NCI-H1436 (cell line): ENCODE measurements at regions not wholly inside any gene's neighbourhood (a gene's known extent, or its start where the extent isn't known, plus 50 kb on each side); places are given as distances from the start of the nearest gene placed in this dataset.

Experiments
- DNase-seq: peaks from one replicate; lab custom pipeline; 2025; lab: John Stamatoyannopoulos, UW

- no peak for DNase-seq
Measured at GRCh38 chr2:11017921-11018320, 106.2 kb downstream of the KCNF1 start.

DNA sequence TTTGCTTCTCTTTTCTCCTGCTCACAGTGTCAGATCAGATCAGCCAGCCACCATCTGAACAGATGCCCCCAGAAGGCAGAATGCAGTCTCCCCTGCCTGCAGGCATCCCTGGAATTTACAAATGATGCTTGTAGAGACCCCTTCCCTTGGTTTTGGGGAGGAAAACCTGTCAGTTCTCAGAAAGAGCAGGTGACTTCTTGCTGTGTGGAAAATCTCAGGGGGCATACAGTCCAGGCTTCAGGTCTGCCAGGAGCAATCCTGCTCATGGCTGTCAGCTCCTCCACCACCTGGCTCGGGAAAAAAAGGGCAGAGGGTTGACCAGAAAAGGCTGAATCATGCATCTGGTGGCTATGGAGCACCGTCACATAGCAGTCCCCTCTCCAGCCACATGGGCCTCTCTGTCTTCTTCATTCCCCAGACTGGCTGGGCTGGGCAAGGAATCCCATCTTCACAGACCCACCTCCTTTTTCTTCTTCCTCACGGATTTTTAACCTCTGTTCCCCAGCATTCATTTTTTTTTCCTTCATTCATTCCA, 107.0 kb downstream of the KCNF1 start:
- no peak for DNase-seq

DNA sequence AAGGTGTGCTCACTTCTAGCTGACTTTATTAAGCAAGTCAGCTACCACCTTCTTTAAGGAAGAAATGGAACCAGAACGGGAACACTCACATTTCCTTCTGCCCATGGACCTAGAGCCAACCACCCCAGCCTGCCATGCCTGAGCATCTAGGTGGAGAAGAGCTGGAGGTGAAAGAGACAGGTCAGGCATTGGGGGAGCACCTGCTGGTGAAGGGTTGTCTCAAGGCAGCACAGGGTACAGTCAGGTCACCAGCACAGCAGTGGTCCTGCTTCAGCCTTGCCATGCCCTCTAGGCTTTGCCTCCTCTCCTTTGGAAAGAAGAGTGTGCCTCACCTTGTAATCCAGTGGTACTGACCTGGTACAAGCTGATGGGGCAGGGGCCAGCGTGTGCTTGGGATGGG, 107.9 kb downstream of the KCNF1 start:
- no peak for DNase-seq

DNA sequence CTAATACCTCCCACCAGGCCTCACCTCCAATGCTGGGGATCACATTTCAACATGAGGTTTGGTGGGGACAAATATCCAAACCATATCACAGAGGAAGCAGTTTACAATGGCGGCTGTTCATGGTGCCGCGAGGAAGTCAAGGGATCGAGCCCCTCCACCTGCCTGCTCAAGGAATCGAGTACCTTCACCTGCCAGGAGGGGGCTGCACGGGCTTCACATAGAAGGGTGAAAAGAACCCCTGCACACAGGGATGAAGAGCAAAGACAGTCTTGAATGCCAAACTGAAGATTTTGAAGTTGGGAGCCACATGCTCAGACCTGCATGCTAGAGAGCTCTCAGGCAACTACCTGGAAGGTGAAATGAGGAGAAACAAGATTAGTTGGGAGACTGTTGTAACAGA, 110.3 kb downstream of the KCNF1 start:
- DNase-seq = no peak

DNA sequence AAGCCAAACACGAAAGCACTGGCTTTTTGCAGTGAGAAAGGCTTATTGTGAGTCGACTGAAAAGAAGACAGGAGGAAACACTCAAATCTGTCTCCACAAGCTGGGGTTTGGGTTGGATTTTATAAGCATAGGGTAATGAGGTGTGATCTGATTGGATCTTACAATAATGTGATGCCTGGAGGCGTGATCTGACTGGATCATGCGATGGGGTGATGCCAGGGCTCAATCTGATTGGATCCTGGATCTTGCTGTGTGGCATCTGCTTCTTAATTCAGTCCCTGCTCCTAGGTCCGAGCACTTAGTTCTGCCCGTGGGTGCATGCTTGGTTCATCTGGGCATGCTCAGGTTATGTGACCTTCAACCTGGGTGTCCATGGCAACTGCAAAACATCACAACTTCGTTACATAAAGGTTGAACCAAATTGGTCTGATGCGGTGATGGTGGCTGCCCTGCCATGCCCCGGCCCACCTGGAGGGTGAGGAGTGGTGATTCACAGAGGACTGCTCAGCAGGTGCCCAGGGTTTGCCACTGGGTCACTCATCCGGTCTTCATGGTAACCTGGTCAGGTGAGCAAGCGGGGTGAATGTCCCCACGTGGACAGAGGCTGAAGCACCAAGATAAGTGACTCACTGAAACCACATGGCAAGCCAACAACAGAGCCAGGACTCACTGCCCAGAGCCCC, 111.0 kb downstream of the KCNF1 start:
- DNase-seq = no peak

- no peak for DNase-seq
Measured at GRCh38 chr2:11023326-11024258, 111.9 kb downstream of the KCNF1 start.

GRCh38 chr2:11024259-11024645, 112.5 kb downstream of the KCNF1 start:
- no peak for DNase-seq

DNA sequence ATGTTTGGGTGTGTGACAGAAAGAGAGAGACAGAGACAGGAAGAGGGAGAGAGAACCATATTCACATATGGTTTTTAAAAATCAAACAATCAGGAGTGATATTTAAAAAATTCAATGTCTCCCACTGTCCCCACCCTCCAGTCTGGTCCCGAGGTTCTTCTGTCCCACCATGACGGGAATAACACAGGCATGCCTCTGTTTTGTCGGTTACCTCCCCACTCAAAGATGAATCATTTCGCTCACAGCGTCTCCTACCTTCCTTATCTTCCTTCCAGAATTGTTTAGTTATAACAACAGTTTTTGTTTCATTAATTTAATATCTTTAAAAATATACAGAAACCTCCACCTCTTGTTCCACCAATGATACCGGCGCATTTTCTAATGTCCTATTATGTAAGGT, 113.0 kb downstream of the KCNF1 start:
- no peak for DNase-seq

DNA sequence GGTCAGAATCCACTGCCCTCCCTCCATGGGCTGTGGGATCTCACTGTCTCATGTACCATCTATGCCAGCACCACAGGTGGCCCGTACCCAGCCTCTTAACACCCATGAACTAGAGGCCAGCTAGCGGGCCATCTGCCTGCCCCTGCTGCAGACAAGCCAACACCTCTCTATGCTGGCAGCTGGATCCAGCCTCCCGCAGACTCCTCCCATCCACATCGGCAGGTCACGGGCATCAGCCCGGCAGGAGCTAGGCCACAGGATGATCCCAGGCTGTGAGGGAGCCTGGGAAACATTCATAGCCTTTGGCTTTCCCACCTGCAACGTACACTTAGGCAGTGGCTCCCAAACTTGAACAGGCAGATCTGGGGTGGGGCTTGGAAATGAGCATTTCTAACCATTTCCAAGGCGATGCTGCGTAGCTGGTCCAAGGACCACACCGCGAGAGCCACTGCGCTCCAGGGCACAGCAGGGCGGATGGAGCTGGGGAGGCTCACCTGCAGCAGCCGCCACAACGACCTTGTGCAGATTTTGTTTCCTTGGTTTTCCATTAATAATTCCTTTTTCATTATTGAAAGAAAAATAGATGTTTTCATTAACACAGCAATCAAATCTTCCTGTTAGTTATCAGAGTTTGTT, 114.7 kb downstream of the KCNF1 start:
- DNase-seq = no peak

- DNase-seq = no peak
Measured at GRCh38 chr2:11027195-11027594, 115.5 kb downstream of the KCNF1 start.

DNA sequence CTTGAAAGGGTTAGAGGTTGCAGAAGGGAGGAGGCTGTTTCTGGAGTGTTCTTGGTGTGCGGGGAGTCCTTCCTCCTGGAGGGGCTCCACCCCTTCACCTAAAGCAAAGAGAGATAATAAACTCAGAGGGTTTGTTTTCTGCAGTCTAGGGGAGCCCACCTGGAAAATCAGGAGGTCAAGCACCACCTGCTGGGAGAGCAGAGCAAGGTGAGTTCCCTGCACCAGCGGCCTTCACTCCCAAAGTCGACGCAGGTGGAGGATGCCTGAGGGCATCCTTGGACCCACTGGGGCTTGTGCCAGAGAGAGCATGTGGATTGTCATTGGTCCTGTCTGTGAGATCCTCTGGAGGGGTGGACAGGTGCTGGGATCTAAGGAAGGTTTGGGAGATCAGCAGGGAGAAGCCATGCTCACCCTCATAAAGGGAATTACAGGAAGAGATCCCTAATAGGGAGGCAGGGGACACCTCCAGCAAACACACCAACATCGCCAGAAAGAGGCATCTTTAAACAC, 116.7 kb downstream of the KCNF1 start:
- no peak for DNase-seq

DNA sequence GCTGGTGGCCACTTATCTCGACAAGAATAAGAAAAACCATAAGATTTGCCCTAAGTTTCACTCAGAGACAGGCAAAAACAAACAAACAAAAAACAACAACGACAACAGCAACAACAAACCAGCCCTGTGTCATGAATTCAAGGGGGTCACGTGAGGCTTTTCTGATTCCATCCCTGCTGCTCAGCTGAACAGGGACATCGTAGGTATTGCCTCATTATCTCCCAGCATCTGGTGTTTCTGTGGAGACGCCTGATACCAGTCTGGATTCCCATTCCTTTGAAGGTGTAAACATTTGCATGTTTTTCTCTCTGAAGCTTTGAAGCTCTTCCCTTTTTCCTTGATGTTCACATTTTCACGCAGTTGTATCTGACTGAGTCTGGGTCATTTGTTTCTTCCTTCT, 117.4 kb downstream of the KCNF1 start:
- no peak for DNase-seq

DNA sequence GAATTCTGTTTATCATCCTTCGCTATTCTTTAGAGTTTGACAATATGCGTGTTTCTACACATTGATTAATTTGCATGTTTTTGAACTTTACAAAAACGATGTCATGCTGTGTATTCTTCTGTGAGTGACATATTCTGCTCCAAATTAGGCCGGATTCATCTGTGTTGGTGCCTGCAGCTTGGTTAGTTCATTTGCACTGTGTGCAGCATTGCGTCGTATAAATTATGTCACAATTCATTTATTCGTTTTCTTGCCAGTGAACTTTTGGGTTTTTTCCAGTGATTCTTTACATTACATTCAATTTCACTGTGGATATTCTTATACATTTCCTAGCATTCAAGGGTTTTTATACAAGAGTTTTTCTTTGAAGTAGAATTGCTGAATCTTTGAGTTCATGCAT, 118.3 kb downstream of the KCNF1 start:
- DNase-seq = no peak

GRCh38 chr2:11030909-11031308, 119.2 kb downstream of the KCNF1 start:
- no peak for DNase-seq

- DNase-seq = no peak
Measured at GRCh38 chr2:11031876-11032275, 120.1 kb downstream of the KCNF1 start.

DNA sequence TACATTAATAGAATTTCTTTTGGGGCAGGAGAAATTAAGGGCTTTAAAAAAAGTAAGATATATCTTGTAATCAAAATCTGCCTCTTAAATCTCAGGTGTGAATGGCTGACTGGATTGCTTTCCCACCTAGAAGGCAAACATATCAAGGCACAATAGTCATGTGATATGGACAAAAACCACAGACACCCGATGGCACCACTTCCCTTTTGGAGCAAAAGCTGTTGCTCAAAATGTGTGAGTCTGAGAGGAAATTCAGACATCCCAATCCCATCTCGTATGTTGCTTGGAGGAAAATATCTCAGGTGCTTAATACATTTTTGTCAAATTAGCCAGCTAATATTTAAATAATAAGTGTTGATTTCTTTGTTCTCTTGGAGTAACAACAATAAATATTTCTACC, 120.7 kb downstream of the KCNF1 start:
- no peak for DNase-seq

DNA sequence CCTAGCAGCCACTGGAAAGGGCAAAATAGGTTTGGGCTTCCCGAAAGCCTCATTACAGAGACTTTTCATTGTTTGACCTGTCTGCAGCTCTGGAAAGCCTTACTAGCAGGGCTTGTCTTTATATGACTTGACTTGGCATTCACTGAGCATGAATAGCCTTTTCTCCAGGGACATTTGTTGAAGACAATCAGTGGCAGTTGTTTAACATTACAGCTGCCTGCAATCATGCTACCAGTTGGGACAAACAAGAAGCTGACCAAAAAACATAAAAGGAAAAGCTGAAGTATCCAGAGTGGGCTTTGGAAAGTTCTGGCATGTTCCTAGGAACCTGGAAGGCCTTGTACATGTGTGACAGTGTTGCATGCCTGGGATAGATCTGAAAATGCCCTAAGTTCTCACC, 121.4 kb downstream of the KCNF1 start:
- DNase-seq = no peak

DNA sequence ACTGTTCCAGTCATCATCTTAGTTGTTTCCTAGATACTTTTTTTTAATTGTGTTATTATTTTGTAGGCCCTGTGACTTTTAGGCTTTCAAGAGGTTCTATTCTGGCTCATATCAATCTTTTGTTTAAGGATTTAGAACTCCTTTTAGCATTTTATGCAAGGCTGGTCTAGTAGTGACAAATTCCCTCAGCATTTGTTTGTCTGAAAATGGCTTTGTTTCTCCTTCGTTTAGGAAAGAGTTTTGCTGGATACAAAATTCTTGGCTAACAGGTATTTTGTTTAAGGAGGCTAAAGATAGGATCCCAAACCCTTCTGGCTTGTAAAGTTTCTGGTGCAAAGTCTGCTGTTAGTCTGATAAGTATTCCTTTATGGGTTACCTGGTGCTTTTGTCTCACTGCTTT, 116.6 kb upstream of the SLC66A3 start:
- no peak for DNase-seq

DNA sequence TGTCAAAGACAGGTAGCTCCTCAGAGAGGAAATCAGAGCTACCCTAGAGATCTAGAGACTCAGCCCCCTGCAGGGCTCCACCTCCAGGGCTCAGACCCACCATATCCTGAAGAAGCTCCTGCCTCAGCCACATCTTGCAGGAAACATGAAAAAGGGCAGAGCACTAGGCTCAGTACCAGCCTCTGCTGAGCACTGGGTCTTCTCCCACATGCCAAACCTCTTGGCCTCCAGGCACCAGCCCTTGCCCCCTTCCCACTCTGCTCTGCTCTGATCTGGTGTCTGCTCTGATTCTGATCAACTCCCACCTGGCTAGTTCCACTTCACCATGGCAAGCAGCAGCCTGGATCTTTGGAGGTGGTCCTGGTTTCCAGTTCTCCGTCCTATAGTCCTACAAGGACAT, 114.3 kb upstream of the SLC66A3 start:
- DNase-seq = no peak

- no peak for DNase-seq
Measured at GRCh38 chr2:11042841-11043240, 112.4 kb upstream of the SLC66A3 start.

DNA sequence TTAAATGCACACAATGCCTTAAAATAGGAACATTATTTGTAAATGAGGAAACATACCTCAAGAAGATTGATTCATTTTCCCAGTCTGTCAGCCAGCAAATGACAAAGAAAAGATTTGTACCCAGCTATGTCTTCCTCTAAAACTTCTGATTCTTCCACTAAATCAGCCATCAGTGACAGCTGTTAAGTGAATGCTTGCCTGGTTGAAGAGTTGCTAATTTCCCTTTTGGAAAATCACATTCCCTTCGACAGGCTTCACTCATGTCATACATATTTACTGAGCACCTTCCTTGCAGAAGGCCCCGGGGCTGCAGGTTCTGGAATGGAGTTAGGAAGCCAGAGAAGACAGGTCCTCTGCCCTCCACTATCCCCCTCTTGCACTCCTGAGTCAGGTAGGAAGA, 112.0 kb upstream of the SLC66A3 start:
- DNase-seq = no peak

- no peak for DNase-seq
Measured at GRCh38 chr2:11044201-11044600, 111.1 kb upstream of the SLC66A3 start.

- no peak for DNase-seq
Measured at GRCh38 chr2:11045294-11045693, 110.0 kb upstream of the SLC66A3 start.
